Naive thymus-derived CD8-positive, alpha-beta T cell (primary cell): ENCODE measurements at regions not wholly inside any gene's neighbourhood (a gene's known extent, or its start where the extent isn't known, plus 50 kb on each side); places are given as distances from the start of the nearest gene placed in this dataset.
A peak's percentile ranks its signal among the peaks of the same experiment; 100 is the strongest.

Source experiments
- ATAC-seq, 2 donors: fragments of 150-1000 bp; cut with Tn5 transposase in 1 of 2; sonication (Bioruptor Pico), chemical (Tn5 transposase) in 1 of 2; 1 replicate in 1 of 2; 2 replicates in 1 of 2; pipeline ENCODE4 v1.10.0; 2021; ENCODE audit warnings: mild to moderate bottlenecking in 2 of 2, moderate library complexity in 2 of 2
- POLR2A ChIA-PET: fragments of 350-600 bp; sonication (Branson Sonifier 250); formaldehyde crosslinking; loops from one replicate; lab custom pipeline; 2021; ENCODE audit warnings: antibody characterized with exemption; lab: Charles Lee
- DNase-seq, 10 donors: peaks; one replicate each; pipeline versions ENCODE4 v3.0.0 to v3.0.0-alpha.2; 2020 to 2022
- H3K27ac Mint-ChIP-seq, 10 donors: one replicate each; pipeline ENCODE4 v1.8.0; 2020 to 2022; ENCODE audit warnings: mild to moderate bottlenecking in 10 of 10, mixed read lengths in 10 of 10, moderate library complexity in 4 of 10, inconsistent platforms in 1 of 10
- H3K27me3 Mint-ChIP-seq, 5 donors: one replicate each; pipeline ENCODE4 v1.8.0; 2021 to 2022; ENCODE audit warnings: mixed read lengths in 5 of 5
- H3K36me3 Mint-ChIP-seq, 3 donors: one replicate each; pipeline ENCODE4 v1.8.0; 2020 to 2022; ENCODE audit warnings: mixed read lengths in 3 of 3, mild to moderate bottlenecking in 2 of 3, inconsistent platforms in 1 of 3
- H3K4me1 Mint-ChIP-seq, 4 donors: one replicate each; pipeline ENCODE4 v1.8.0; 2021 to 2022; ENCODE audit warnings: mixed read lengths in 4 of 4
- H3K4me3 Mint-ChIP-seq, 10 donors: one replicate each; pipeline ENCODE4 v1.8.0; 2020 to 2022; ENCODE audit warnings: mild to moderate bottlenecking in 10 of 10, mixed read lengths in 10 of 10, moderate library complexity in 6 of 10, inconsistent platforms in 1 of 10
- H3K9me3 Mint-ChIP-seq, 9 donors: one replicate each; pipeline ENCODE4 v1.8.0; 2020 to 2022; ENCODE audit warnings: mixed read lengths in 9 of 9, mild to moderate bottlenecking in 3 of 9, inconsistent platforms in 1 of 9, moderate library complexity in 1 of 9

GRCh38 chr3:64399205-64399800 is 174.0 kb upstream of the PRICKLE2 start:
- Mint-ChIP-seq H3K27ac (no peak overlapping the region), H3K4me1 (peaks cover 0 to 2% (median under 1%) of the 10 kb centered on the region in 4 donors), H3K36me3 (no peaks in the 10 kb centered on the region), H3K4me3 (no peak overlapping the region), H3K27me3 (peaks cover 0 to 3% (median 0%) of the 10 kb centered on the region in 5 donors), H3K9me3 (no peaks in the 10 kb centered on the region)
- POLR2A ChIA-PET = no interaction called here
- DNase-seq (no peak), ATAC-seq (no peak)

- no peak for DNase-seq
- no peak for ATAC-seq
- Mint-ChIP-seq H3K27me3 (peaks cover 0 to 3% (median 0%) of the 10 kb centered on the region in 5 donors), H3K36me3 (no peaks in the 10 kb centered on the region), H3K27ac (no peak overlapping the region), H3K4me3 (no peak overlapping the region), H3K4me1 (peaks cover 0 to 2% (median under 1%) of the 10 kb centered on the region in 4 donors), H3K9me3 (no peaks in the 10 kb centered on the region)
- POLR2A ChIA-PET = no interaction called here
Observed at GRCh38 chr3:64398476-64398875, 173.2 kb upstream of the PRICKLE2 start.

- Mint-ChIP-seq H3K4me1 (peaks cover 0 to 2% (median under 1%) of the 10 kb centered on the region in 4 donors), H3K27ac (no peak overlapping the region), H3K4me3 (no peak overlapping the region), H3K36me3 (no peaks in the 10 kb centered on the region), H3K9me3 (no peaks in the 10 kb centered on the region), H3K27me3 (peaks cover 0 to 3% (median 0%) of the 10 kb centered on the region in 5 donors)
- ATAC-seq (no peak), DNase-seq (no peak)
- POLR2A ChIA-PET = no interaction called here
Observed at GRCh38 chr3:64398006-64398405, 172.7 kb upstream of the PRICKLE2 start.

- ATAC-seq (no peak), DNase-seq (no peak)
- no peaks in the 10 kb centered on the region for H3K9me3 Mint-ChIP-seq
- no peak overlapping the region for H3K4me3 Mint-ChIP-seq
- H3K4me1 Mint-ChIP-seq = peaks cover 0 to 2% (median under 1%) of the 10 kb centered on the region in 4 donors
- no peak overlapping the region for H3K27ac Mint-ChIP-seq
- POLR2A ChIA-PET = no interaction called here
- peaks cover 0 to 3% (median 0%) of the 10 kb centered on the region in 5 donors for H3K27me3 Mint-ChIP-seq
- no peaks in the 10 kb centered on the region for H3K36me3 Mint-ChIP-seq
Observed at GRCh38 chr3:64397573-64397972, 172.3 kb upstream of the PRICKLE2 start.

GRCh38 chr3:64395490-64395889 is 170.2 kb upstream of the PRICKLE2 start:
- POLR2A ChIA-PET = no interaction called here
- H3K4me1 Mint-ChIP-seq = peaks cover 0 to 2% (median under 1%) of the 10 kb centered on the region in 4 donors
- H3K27ac Mint-ChIP-seq = peak overlapping the region in 1 of 10 donors; percentile 34
- no peaks in the 10 kb centered on the region for H3K36me3 Mint-ChIP-seq
- no peaks in the 10 kb centered on the region for H3K9me3 Mint-ChIP-seq
- no peak overlapping the region for H3K4me3 Mint-ChIP-seq
- no peak for ATAC-seq
- peaks cover 0 to 3% (median 0%) of the 10 kb centered on the region in 5 donors for H3K27me3 Mint-ChIP-seq
- DNase-seq = no peak

GRCh38 chr3:64393193-64393592 is 167.9 kb upstream of the PRICKLE2 start:
- Mint-ChIP-seq H3K9me3 (no peaks in the 10 kb centered on the region), H3K27ac (no peak overlapping the region), H3K4me3 (no peak overlapping the region), H3K36me3 (no peaks in the 10 kb centered on the region), H3K27me3 (peaks cover 0 to 3% (median 0%) of the 10 kb centered on the region in 5 donors), H3K4me1 (peaks cover 0 to 2% (median under 1%) of the 10 kb centered on the region in 4 donors)
- ATAC-seq (no peak), DNase-seq (no peak)
- POLR2A ChIA-PET = no interaction called here

GRCh38 chr3:64392001-64392400 is 166.7 kb upstream of the PRICKLE2 start:
- Mint-ChIP-seq H3K36me3 (no peaks in the 10 kb centered on the region), H3K27ac (no peak overlapping the region), H3K27me3 (peaks cover 0 to 10% (median 1%) of the 10 kb centered on the region in 5 donors), H3K9me3 (no peaks in the 10 kb centered on the region), H3K4me3 (no peak overlapping the region), H3K4me1 (peaks cover 0 to 2% (median 0%) of the 10 kb centered on the region in 4 donors)
- DNase-seq (no peak), ATAC-seq (no peak)
- POLR2A ChIA-PET = no interaction called here

- DNase-seq (no peak), ATAC-seq (no peak)
- H3K36me3 Mint-ChIP-seq = no peaks in the 10 kb centered on the region
- no peaks in the 10 kb centered on the region for H3K9me3 Mint-ChIP-seq
- POLR2A ChIA-PET = interaction anchor here (0.6 kb wide), 1 partner anchor 111 kb away, joined by 5 read pairs; no protein-coding TSS in a partner anchor
- no peak overlapping the region for H3K4me3 Mint-ChIP-seq
- no peak overlapping the region for H3K27ac Mint-ChIP-seq
- H3K27me3 Mint-ChIP-seq = peaks cover 0 to 11% (median 1%) of the 10 kb centered on the region in 5 donors
- H3K4me1 Mint-ChIP-seq = no peaks in the 10 kb centered on the region
Observed at GRCh38 chr3:64390893-64391292, 165.6 kb upstream of the PRICKLE2 start.

GRCh38 chr3:64388886-64389285 is 163.6 kb upstream of the PRICKLE2 start:
- DNase-seq (no peak), ATAC-seq (no peak)
- H3K4me3 Mint-ChIP-seq = no peak overlapping the region
- POLR2A ChIA-PET = no interaction called here
- H3K4me1 Mint-ChIP-seq = no peaks in the 10 kb centered on the region
- no peaks in the 10 kb centered on the region for H3K9me3 Mint-ChIP-seq
- no peak overlapping the region for H3K27ac Mint-ChIP-seq
- peaks cover 0 to 11% (median 1%) of the 10 kb centered on the region in 5 donors for H3K27me3 Mint-ChIP-seq
- H3K36me3 Mint-ChIP-seq = no peaks in the 10 kb centered on the region

GRCh38 chr3:64387688-64388087 is 162.4 kb upstream of the PRICKLE2 start:
- ATAC-seq = no peak
- H3K9me3 Mint-ChIP-seq = no peaks in the 10 kb centered on the region
- peaks cover 0 to 11% (median 0%) of the 10 kb centered on the region in 5 donors for H3K27me3 Mint-ChIP-seq
- no peaks in the 10 kb centered on the region for H3K4me1 Mint-ChIP-seq
- H3K36me3 Mint-ChIP-seq = no peaks in the 10 kb centered on the region
- POLR2A ChIA-PET = no interaction called here
- DNase-seq = no peak
- H3K4me3 Mint-ChIP-seq = no peak overlapping the region
- H3K27ac Mint-ChIP-seq = no peak overlapping the region

GRCh38 chr3:64385277-64385676 is 160.0 kb upstream of the PRICKLE2 start:
- DNase-seq = no peak
- H3K27ac Mint-ChIP-seq = peak overlapping the region in 1 of 10 donors; percentile 72
- no peaks in the 10 kb centered on the region for H3K9me3 Mint-ChIP-seq
- peaks cover 0 to 11% (median 0%) of the 10 kb centered on the region in 5 donors for H3K27me3 Mint-ChIP-seq
- H3K36me3 Mint-ChIP-seq = no peaks in the 10 kb centered on the region
- POLR2A ChIA-PET = no interaction called here
- no peak for ATAC-seq
- no peak overlapping the region for H3K4me3 Mint-ChIP-seq
- H3K4me1 Mint-ChIP-seq = no peaks in the 10 kb centered on the region

- H3K9me3 Mint-ChIP-seq = no peaks in the 10 kb centered on the region
- H3K4me3 Mint-ChIP-seq = no peak overlapping the region
- no peaks in the 10 kb centered on the region for H3K36me3 Mint-ChIP-seq
- POLR2A ChIA-PET = no interaction called here
- peaks cover 0 to 11% (median 0%) of the 10 kb centered on the region in 5 donors for H3K27me3 Mint-ChIP-seq
- no peak for DNase-seq
- no peak for ATAC-seq
- H3K4me1 Mint-ChIP-seq = no peaks in the 10 kb centered on the region
- H3K27ac Mint-ChIP-seq = no peak overlapping the region
Observed at GRCh38 chr3:64384561-64384960, 159.3 kb upstream of the PRICKLE2 start.

GRCh38 chr3:64382153-64382552 is 156.9 kb upstream of the PRICKLE2 start:
- no peak for DNase-seq
- H3K4me1 Mint-ChIP-seq = no peaks in the 10 kb centered on the region
- ATAC-seq = no peak
- H3K27ac Mint-ChIP-seq = no peak overlapping the region
- H3K27me3 Mint-ChIP-seq = peaks cover 0 to 5% (median 3%) of the 10 kb centered on the region in 5 donors
- POLR2A ChIA-PET = no interaction called here
- no peaks in the 10 kb centered on the region for H3K9me3 Mint-ChIP-seq
- no peak overlapping the region for H3K4me3 Mint-ChIP-seq
- no peaks in the 10 kb centered on the region for H3K36me3 Mint-ChIP-seq

- H3K4me1 Mint-ChIP-seq = no peaks in the 10 kb centered on the region
- no peaks in the 10 kb centered on the region for H3K36me3 Mint-ChIP-seq
- POLR2A ChIA-PET = no interaction called here
- DNase-seq (no peak), ATAC-seq (no peak)
- H3K27ac Mint-ChIP-seq = no peak overlapping the region
- no peaks in the 10 kb centered on the region for H3K9me3 Mint-ChIP-seq
- no peak overlapping the region for H3K4me3 Mint-ChIP-seq
- peaks cover 0 to 5% (median 3%) of the 10 kb centered on the region in 5 donors for H3K27me3 Mint-ChIP-seq
Observed at GRCh38 chr3:64381367-64381766, 156.1 kb upstream of the PRICKLE2 start.
